Activated T-cell treated with anti-CD3 and anti-CD28 coated beads, Interleukin-2, amount 50 U/mL, for 4 hours (primary cell): ENCODE measurements at regions not wholly inside any gene's neighbourhood (a gene's known extent, or its start where the extent isn't known, plus 50 kb on each side); places are given as distances from the start of the nearest gene placed in this dataset.
"Not testable (repeated sequence)": the region's sequence is repeated elsewhere in the genome, so short reads cannot be mapped to it uniquely, and the experiment has no call there.

Source experiments
- ATAC-seq, 2 donors: fragments of 200-7000 bp; cut with Tn5 transposase; one replicate each; pipeline ENCODE4 v1.10.0; 2021
- DNase-seq: peaks from one replicate; pipeline ENCODE4 v3.0.0-alpha.2; 2020
- H3K27me3 Mint-ChIP-seq: one replicate; pipeline ENCODE4 v1.8.0; 2021; ENCODE audit warnings: low read depth, mixed read lengths
- H3K36me3 Mint-ChIP-seq: one replicate; pipeline ENCODE4 v1.8.0; 2022; ENCODE audit warnings: mixed read lengths; ENCODE audit not compliant: insufficient read depth
- H3K4me1 Mint-ChIP-seq: one replicate; pipeline ENCODE4 v1.8.0; 2021; ENCODE audit warnings: low read depth, mixed read lengths
- H3K4me3 Mint-ChIP-seq: one replicate; pipeline ENCODE4 v1.8.0; 2021; ENCODE audit warnings: mild to moderate bottlenecking, moderate library complexity, mixed read lengths
- H3K9me3 Mint-ChIP-seq: one replicate; pipeline ENCODE4 v1.8.0; 2021; ENCODE audit warnings: mixed read lengths

DNA sequence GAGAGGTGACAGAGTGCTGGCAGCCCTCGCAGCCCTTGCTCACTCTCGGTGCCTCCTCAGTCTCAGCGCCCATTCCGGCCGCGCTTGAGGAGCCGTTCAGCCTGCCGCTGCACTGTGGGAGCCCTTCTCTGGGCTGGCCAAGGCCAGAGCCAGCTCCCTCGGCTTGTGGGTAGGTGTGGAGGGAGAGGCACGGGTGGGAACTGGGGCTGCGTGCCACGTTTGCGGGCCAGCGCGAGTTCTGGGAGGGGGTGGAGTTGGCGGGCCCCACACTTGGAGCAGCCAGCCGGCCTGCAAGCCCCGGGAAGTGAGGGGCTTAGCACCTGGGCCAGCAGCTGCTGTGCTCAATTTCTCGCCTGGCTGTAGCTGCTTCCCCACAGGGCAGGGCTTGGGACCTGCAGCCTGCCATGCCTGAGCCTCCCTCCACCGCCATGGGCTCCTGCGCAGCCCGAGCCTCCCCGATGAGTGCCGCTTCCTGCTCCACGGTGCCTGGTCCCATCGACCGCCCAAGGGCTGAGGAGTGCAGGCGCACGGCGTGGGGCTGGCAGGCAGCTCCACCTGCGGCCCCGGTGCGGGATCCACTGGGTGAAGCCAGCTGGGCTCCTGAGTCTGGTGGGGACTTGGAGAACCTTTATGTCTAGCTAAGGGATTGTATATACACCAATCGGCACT lies 1278.1 kb downstream of the SUCLG1 start:
- ATAC-seq, H3K27me3 Mint-ChIP-seq: not testable (repeated sequence)

DNA sequence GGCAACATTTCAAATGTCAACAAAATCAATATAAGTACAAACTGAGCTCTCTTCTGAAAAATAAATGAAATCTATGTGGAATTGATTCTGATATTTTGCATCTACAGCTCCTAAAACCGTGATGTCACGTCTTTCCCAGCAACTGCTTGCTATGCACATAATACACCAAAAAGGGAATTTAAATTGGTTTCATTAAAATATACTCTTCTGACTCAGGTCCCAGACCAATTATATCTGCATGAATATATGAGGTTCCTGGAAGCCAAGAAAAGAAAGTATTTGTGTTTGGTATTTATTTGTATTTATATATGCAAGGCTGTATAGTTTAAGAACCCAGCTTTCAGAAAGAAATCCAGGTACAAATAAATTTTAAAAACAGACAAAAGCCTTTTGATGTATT lies 1282.5 kb downstream of the SUCLG1 start:
- DNase-seq (no peak), ATAC-seq (no peak)
- Mint-ChIP-seq H3K4me1 (no peaks in the 10 kb centered on the region), H3K27me3 (no peaks in the 10 kb centered on the region), H3K9me3 (peaks cover 11% of the 10 kb centered on the region), H3K36me3 (no peaks in the 10 kb centered on the region), H3K4me3 (no peak overlapping the region)

More for the DNA sequence above, 1278.1 kb downstream of the SUCLG1 start:
- not testable (repeated sequence) for H3K4me3 Mint-ChIP-seq, H3K9me3 Mint-ChIP-seq, DNase-seq, H3K36me3 Mint-ChIP-seq, H3K4me1 Mint-ChIP-seq

DNA sequence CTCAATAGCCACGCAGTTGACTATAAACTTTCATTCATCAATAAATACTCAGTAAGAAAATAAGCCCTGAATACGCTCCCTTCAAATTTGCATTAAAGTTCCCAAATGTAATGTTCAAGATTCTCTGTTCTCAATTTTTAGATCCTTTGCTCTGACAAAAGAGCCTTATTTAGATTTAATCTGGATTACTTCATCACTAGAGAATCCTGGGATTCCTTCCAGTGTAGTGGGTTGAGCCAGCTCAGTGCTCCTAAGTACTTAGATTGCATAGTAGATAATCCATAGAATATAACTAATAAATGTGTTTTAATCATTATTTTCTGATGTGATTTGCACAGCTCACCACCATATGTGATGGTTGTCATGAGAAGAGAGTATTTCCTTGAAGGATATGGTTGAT lies 1286.2 kb downstream of the SUCLG1 start:
- H3K4me1 Mint-ChIP-seq = no peaks in the 10 kb centered on the region
- H3K36me3 Mint-ChIP-seq = no peaks in the 10 kb centered on the region
- peaks cover 11% of the 10 kb centered on the region for H3K9me3 Mint-ChIP-seq
- ATAC-seq (no peak), DNase-seq (no peak)
- H3K27me3 Mint-ChIP-seq = no peaks in the 10 kb centered on the region
- H3K4me3 Mint-ChIP-seq = no peak overlapping the region

DNA sequence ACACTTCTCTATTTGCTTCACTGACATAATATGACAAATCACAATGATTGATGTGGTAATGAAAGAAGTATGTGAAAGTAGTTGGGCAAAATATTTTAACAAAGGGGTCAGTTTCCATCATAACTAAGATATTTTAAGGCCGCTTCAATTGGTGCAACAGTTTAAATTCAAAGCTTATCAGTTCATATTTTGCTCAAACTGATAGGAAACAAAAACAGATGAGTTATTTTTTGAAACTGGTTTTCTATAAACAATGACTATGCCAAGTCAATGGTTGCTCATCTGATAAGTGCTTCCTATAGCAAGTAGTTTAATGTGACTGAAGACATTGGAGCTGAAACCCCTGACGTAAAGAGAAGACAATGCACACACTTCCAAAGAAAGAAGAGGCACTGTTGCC lies 1290.7 kb downstream of the SUCLG1 start:
- ATAC-seq (no peak), DNase-seq (no peak)
- Mint-ChIP-seq H3K9me3 (no peaks in the 10 kb centered on the region), H3K4me1 (no peaks in the 10 kb centered on the region), H3K36me3 (no peaks in the 10 kb centered on the region), H3K27me3 (no peaks in the 10 kb centered on the region), H3K4me3 (no peak overlapping the region)

DNA sequence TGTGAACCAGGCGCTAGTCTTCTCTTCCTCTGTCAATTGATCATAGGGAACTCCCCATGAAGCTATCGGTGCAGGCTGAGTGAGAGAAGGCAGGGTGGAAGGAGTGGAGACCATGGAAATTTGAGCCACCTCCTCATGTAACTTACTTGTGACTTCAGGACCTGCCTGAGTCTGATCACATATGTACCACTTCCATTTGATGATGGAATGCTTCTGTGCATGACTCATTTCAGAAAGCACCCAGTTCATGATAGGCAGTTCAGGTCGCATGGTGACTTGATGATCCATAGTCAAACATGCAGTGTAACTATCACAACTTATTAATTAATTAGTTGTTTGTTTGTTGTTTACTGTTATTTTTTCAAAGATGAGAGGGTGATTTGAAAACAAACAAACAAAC lies 1296.7 kb downstream of the SUCLG1 start:
- ATAC-seq = no peak
- Mint-ChIP-seq H3K4me1 (no peaks in the 10 kb centered on the region), H3K36me3 (no peaks in the 10 kb centered on the region), H3K9me3 (no peaks in the 10 kb centered on the region), H3K27me3 (no peaks in the 10 kb centered on the region), H3K4me3 (no peak overlapping the region)
- no peak for DNase-seq

DNA sequence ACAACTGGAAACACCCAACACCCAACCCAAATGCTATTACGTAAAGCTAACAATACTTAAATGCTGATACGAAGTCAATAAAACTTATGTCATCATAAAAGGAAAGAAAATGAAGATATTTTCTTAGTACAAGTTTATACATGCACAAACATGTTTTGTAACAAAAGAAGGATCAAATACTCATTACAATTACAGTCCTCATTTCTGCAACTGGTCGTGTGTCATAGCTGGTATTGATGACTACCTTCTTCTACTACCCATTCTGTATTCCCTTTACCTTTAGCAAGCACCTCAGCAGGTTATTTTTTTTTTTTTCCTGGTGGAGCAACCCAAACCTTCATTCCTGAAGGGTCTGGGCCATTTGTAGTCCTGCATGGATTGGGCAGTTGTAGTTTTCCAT lies 1298.5 kb downstream of the SUCLG1 start:
- no peak for DNase-seq

DNA sequence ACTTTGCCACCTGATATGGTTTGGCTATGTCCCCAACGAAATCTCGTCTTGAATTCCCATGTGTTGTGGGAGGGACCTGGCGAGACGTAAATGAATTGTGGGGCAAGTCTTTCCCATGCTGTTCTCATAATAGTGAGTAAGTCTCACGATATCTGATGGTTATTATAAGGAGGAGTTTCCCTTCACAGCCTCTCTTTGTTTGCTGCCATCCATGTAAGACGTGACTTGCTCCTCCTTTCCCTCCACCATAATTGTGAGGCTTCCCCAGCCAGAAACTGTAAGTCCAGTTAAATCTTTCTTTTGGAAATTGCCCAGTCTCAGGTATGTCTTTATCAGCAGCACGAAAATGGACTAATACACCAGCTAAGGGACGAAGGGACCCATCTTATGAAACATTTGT lies 1303.3 kb downstream of the SUCLG1 start:
- Mint-ChIP-seq H3K27me3 (no peaks in the 10 kb centered on the region), H3K4me3 (no peak overlapping the region), H3K4me1 (no peaks in the 10 kb centered on the region), H3K36me3 (no peaks in the 10 kb centered on the region), H3K9me3 (peaks cover 6% of the 10 kb centered on the region)
- ATAC-seq (no peak), DNase-seq (no peak)

More for the DNA sequence above, 1298.5 kb downstream of the SUCLG1 start:
- Mint-ChIP-seq H3K4me1 (no peaks in the 10 kb centered on the region), H3K27me3 (no peaks in the 10 kb centered on the region), H3K4me3 (no peak overlapping the region), H3K9me3 (no peaks in the 10 kb centered on the region), H3K36me3 (no peaks in the 10 kb centered on the region)
- ATAC-seq = no peak

DNA sequence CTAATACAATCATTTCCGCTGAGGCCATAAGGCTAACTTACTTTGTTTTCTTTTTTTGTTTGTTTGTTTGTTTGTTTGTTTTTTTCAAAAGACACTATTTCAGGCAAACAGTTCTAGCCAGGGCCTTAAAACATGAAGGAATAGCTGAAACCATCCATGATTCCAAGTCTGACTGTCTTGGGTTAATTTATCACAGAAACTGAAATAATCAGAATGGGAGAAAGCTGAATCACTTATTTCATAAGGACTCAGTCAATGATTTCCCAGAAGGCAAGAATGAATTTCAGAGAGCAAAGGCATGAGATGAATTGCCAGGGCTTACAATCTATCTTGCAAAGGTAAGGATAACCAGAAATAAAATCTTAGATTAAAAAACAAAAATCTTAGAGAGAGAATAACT lies 1315.1 kb downstream of the SUCLG1 start:
- H3K27me3 Mint-ChIP-seq = no peaks in the 10 kb centered on the region
- no peak overlapping the region for H3K4me3 Mint-ChIP-seq
- no peaks in the 10 kb centered on the region for H3K9me3 Mint-ChIP-seq
- no peaks in the 10 kb centered on the region for H3K36me3 Mint-ChIP-seq
- DNase-seq = no peak
- H3K4me1 Mint-ChIP-seq = no peaks in the 10 kb centered on the region
- ATAC-seq = no peak

DNA sequence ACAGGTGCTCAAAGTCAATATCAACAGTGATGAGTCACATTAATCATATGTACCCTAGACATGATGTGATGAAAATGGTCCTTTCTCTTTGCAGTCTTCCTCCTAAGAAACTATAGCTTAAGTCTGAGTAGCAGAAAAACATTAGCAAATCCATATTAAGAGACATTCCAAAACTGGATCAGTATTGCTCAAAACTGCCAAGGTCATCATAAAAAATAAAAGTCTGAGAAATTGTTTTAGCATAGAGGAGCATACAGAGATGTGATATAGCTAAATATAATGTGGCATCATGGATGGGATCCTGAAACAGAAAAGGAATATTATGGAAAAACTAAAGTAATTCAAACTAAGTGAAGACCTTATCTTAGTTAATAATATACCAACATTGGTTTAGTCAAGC lies 1316.1 kb downstream of the SUCLG1 start:
- H3K9me3 Mint-ChIP-seq = no peaks in the 10 kb centered on the region
- no peaks in the 10 kb centered on the region for H3K27me3 Mint-ChIP-seq
- no peaks in the 10 kb centered on the region for H3K36me3 Mint-ChIP-seq
- no peak overlapping the region for H3K4me3 Mint-ChIP-seq
- DNase-seq (no peak), ATAC-seq (no peak)
- no peaks in the 10 kb centered on the region for H3K4me1 Mint-ChIP-seq

DNA sequence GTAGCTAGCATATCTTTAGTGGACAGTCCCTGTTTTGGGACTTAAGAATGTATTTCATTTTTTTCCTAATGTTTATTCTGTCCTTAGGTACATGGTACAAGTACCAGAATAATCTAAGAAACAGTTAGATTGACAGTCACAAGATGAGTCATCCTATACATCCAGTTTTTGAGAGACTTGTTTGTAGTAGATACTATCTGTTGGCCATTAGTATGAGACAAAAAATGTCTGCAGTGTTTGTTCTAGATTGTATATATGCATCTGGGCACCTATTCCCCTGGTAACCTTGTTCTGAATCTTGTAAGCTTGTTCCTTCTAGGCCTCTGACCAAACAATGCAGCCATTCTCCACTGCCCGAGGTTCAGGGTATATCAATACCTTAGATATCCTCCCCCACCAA lies 1343.5 kb downstream of the SUCLG1 start:
- no peak overlapping the region for H3K4me3 Mint-ChIP-seq
- no peak for ATAC-seq
- DNase-seq = no peak
- H3K4me1 Mint-ChIP-seq = no peaks in the 10 kb centered on the region
- peaks cover 17% of the 10 kb centered on the region for H3K9me3 Mint-ChIP-seq
- no peaks in the 10 kb centered on the region for H3K27me3 Mint-ChIP-seq
- H3K36me3 Mint-ChIP-seq = no peaks in the 10 kb centered on the region

DNA sequence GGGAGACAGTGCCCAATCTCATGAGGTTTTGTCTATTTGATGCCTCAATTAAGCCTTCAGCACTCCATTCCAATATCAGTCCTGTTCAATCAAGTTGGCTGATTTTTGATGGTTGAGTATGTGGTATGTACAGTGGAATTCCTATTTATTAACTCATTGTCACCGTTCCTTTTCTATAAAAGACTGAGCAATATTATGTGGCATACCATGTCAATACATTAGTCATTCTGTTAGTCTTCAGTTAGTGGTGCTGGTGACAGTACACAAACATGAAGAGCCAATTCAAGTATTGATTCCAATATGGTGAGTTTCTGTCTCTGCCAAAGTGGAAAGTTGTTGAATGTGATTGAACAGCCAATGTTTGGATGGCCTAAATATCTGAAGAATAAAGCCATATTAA lies 1343.9 kb downstream of the SUCLG1 start:
- H3K9me3 Mint-ChIP-seq = peaks cover 17% of the 10 kb centered on the region
- no peaks in the 10 kb centered on the region for H3K27me3 Mint-ChIP-seq
- no peaks in the 10 kb centered on the region for H3K36me3 Mint-ChIP-seq
- no peak overlapping the region for H3K4me3 Mint-ChIP-seq
- no peaks in the 10 kb centered on the region for H3K4me1 Mint-ChIP-seq
- DNase-seq (no peak), ATAC-seq (no peak)

DNA sequence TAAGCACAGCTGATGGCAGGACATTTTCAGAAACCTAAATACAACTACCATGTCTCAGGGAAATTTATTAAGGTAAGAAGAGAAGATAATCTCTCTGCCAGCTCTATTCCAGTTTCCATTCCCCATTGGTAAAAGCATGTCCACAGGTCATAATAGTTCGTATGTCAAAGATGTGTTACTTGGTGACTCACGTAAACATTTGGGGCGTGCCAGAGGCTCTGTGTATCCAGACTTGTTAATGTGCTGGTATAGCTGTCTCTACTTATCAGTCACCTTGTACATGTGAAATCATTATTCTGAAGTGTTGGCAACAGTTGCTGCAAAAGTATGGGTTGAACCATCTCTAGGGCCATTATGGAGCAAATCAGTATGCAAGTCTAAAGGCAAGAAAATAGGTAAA lies 1345.1 kb downstream of the SUCLG1 start:
- Mint-ChIP-seq H3K27me3 (no peaks in the 10 kb centered on the region), H3K4me1 (no peaks in the 10 kb centered on the region), H3K4me3 (no peak overlapping the region), H3K36me3 (no peaks in the 10 kb centered on the region), H3K9me3 (peaks cover 18% of the 10 kb centered on the region)
- ATAC-seq = no peak
- DNase-seq = no peak

DNA sequence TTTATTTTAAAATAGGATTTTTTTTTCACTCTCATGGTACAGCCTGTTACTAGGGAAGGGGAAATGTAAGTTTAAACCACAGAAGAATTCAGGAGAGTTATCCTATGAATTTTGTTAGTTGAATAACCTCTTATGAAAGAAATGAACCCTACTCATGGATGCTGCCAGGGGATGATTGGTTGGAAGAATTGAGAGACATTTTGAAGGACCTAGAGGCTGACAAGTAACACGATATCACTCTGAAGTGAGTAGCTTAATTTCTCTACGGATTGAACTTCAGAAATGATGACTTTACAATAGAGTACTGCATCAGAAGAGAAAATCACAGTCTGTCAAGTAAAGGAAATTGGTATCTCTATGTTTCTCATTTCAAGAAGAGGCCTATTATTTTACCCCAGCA lies 1346.2 kb downstream of the SUCLG1 start:
- ATAC-seq (no peak), DNase-seq (no peak)
- Mint-ChIP-seq H3K4me3 (no peak overlapping the region), H3K27me3 (no peaks in the 10 kb centered on the region), H3K4me1 (no peaks in the 10 kb centered on the region), H3K9me3 (peaks cover 18% of the 10 kb centered on the region), H3K36me3 (no peaks in the 10 kb centered on the region)

DNA sequence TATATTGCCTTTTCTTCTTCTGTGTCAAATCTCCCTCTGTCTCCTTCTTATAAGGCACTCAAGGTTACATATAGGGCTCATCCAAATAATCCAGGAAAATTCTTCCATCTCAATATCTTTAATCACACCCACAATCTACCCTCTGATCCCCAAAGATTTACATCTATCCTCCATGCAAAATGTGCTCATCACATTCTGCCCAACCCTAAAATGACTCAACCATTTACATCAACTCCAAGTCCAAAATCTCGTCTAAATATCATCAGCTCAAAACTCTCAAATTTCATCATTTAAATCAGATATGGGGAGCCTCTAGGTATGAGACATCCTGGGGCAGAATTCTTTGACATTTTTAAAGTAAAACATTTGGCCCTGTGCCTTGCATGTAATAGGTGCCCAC lies 1349.8 kb downstream of the SUCLG1 start:
- H3K27me3 Mint-ChIP-seq = no peaks in the 10 kb centered on the region
- no peaks in the 10 kb centered on the region for H3K36me3 Mint-ChIP-seq
- no peak for DNase-seq
- H3K4me3 Mint-ChIP-seq = no peak overlapping the region
- ATAC-seq = no peak
- H3K9me3 Mint-ChIP-seq = peaks cover 15% of the 10 kb centered on the region
- no peaks in the 10 kb centered on the region for H3K4me1 Mint-ChIP-seq

DNA sequence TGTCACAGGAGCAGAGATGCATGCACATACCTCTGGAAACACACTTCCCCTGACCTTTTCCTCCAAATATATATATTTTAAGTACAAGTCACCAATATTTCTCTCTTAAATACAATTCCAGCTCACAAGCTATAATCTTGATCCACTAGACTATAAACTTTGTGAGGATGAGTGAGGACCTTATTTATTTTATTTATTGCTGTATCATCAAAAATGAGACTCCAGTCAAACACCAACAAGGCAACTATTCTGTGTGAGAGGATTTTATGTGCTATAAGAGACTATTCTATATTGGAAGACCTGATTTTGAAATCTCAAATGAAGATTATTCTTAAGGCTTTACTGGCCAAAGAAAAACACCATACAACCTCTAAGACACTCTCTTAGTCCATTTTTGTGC lies 1352.2 kb downstream of the SUCLG1 start:
- Mint-ChIP-seq H3K4me3 (no peak overlapping the region), H3K4me1 (no peaks in the 10 kb centered on the region), H3K27me3 (no peaks in the 10 kb centered on the region), H3K36me3 (no peaks in the 10 kb centered on the region), H3K9me3 (peaks cover 19% of the 10 kb centered on the region)
- ATAC-seq = no peak
- DNase-seq = no peak

DNA sequence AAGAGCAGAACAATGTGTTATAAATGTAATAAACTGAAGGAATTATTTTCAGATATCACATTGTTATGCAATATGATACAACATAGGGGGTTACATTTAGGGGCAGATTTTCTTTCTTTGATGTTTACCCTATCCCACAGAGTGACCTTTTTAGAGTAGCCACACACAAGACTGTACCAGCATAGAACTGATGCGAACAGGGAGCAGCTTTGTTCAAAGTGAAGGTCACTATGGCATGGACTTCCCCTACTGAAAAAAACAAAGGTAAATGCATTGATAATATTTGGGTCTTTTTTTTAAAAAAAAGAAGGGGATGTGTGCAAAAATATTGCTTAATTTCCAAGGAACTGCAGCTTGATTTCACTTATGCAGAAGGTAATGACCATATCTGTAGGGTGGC lies 1354.9 kb downstream of the SUCLG1 start:
- H3K27me3 Mint-ChIP-seq = no peaks in the 10 kb centered on the region
- DNase-seq (no peak), ATAC-seq (no peak)
- H3K4me3 Mint-ChIP-seq = no peak overlapping the region
- no peaks in the 10 kb centered on the region for H3K36me3 Mint-ChIP-seq
- H3K4me1 Mint-ChIP-seq = no peaks in the 10 kb centered on the region
- peaks cover 14% of the 10 kb centered on the region for H3K9me3 Mint-ChIP-seq
